K562 (cell line): ENCODE measurements at regions not wholly inside any gene's neighbourhood (a gene's known extent, or its start where the extent isn't known, plus 50 kb on each side); places are given as distances from the start of the nearest gene placed in this dataset.

ENCODE experiments used
- ATAC-seq: fragments of 200-7000 bp; cut with Tn5 transposase; 3 replicates; pipeline ENCODE4 v1.9.1; 2020; ENCODE audit warnings: moderate library complexity
- BruUV-seq: library from RNA; stranded (reverse); fragments of 400-500 nt; replicated peaks from 2 replicates; lab custom pipeline; 2021; lab: Mats Ljungman, UMichigan
- CTCF ChIA-PET: fragments of 300-600 bp; formaldehyde crosslinking; extraction: SDS; loops from one replicate; lab custom pipeline; 2021; ENCODE audit warnings: low intra/inter-chr PET ratio; lab: Yijun Ruan, JAX
- POLR2A ChIA-PET: fragments of 300-600, 350-650 bp; sonication (Branson Sonifier 250); formaldehyde crosslinking; extraction: SDS; loops from one replicate; lab custom pipeline; 2021; ENCODE audit warnings: antibody characterized with exemption, inconsistent platforms; lab: Yijun Ruan, JAX
- DNase-seq, 4 experiments: peaks; one replicate each; pipeline versions ENCODE4 v3.0.0 to v3.0.0-alpha.2; 2011 to 2018; ENCODE audit warnings: low spot score in 3 of 4, mixed read lengths in 3 of 4; ENCODE audit errors: extremely low read depth in 1 of 4
- FAIRE-seq: peaks from 2 replicates; lab custom pipeline; 2011; peaks lifted over from hg19 to GRCh38; lab: Jason Lieb, UNC
- H2AFZ ChIP-seq: 2 replicates; pipeline ENCODE4 v1.6.0; 2011; ENCODE audit warnings: low read depth, low read length, control low read depth, inconsistent platforms
- H3K27ac ChIP-seq: fragments of 200-600 bp; 3 replicates; pipeline ENCODE4 v1.8.0; 2011; ENCODE audit warnings: low read depth, mild to moderate bottlenecking, control low read depth, inconsistent platforms, low read length, moderate library complexity, mixed read lengths; ENCODE audit errors: extremely low read depth
- H3K27me3 ChIP-seq, 2 experiments: fragments of 300-600 bp in 1 of 2; 2 replicates in 1 of 2; 3 replicates in 1 of 2; pipeline versions ENCODE4 v1.6.0 to v1.8.0; 2011; ENCODE audit warnings: inconsistent platforms in 2 of 2, low read length in 2 of 2, mild to moderate bottlenecking in 1 of 2, mixed read lengths in 1 of 2, moderate library complexity in 1 of 2; ENCODE audit not compliant: control insufficient read depth in 2 of 2, insufficient read depth in 2 of 2
- H3K36me3 ChIP-seq: fragments of 300-600 bp; 3 replicates; pipeline ENCODE4 v1.8.0; 2011; ENCODE audit warnings: mild to moderate bottlenecking, low read length, inconsistent platforms; ENCODE audit not compliant: control insufficient read depth, insufficient read depth
- H3K4me1 ChIP-seq, 2 experiments: fragments of 200-600 bp in 1 of 2; replicated peaks in 1 of 2; 2 replicates in 1 of 2; 3 replicates in 1 of 2; pipeline versions ENCODE4 v1.5.1 to v1.8.0; 2011; ENCODE audit warnings: inconsistent platforms in 2 of 2, low read length in 2 of 2, mild to moderate bottlenecking in 1 of 2, mixed read lengths in 1 of 2, moderate library complexity in 1 of 2; ENCODE audit not compliant: control insufficient read depth in 2 of 2, insufficient read depth in 2 of 2
- H3K4me2 ChIP-seq: 2 replicates; pipeline ENCODE4 v1.6.1; 2011; ENCODE audit warnings: low read length, control low read depth, inconsistent platforms, mixed read lengths; ENCODE audit not compliant: insufficient read depth
- H3K4me3 ChIP-seq: fragments of 200-600 bp; sonication (generic), shearing (Covaris generic); 2 replicates; pipeline ENCODE4 v1.5.1; 2016; ENCODE audit warnings: control low read depth, inconsistent platforms
- H3K79me2 ChIP-seq: fragments of 200-600 bp; 3 replicates; pipeline ENCODE4 v1.8.0; 2011; ENCODE audit warnings: low read length, inconsistent platforms; ENCODE audit not compliant: control insufficient read depth, insufficient read depth
- H3K9ac ChIP-seq, 2 experiments: 2 replicates each; pipeline versions ENCODE4 v1.6.0 to v1.6.1; 2011; ENCODE audit warnings: low read depth in 2 of 2, low read length in 2 of 2, control low read depth in 1 of 2, inconsistent platforms in 1 of 2, mild to moderate bottlenecking in 1 of 2, mixed read lengths in 1 of 2; ENCODE audit not compliant: insufficient read depth in 1 of 2
- H3K9me1 ChIP-seq: one replicate; pipeline ENCODE4 v1.6.0; 2011; ENCODE audit warnings: inconsistent platforms, mild to moderate bottlenecking, low read length, moderate library complexity; ENCODE audit not compliant: control insufficient read depth, insufficient read depth
- H3K9me3 ChIP-seq: replicated peaks from 2 replicates; pipeline ENCODE4 v1.5.1; 2011; ENCODE audit warnings: low read depth, low read length, inconsistent platforms; ENCODE audit not compliant: control insufficient read depth, insufficient read depth
- H4K20me1 ChIP-seq: replicated peaks from 2 replicates; pipeline ENCODE4 v1.6.1; 2011; ENCODE audit warnings: low read length, inconsistent platforms, mixed read lengths; ENCODE audit not compliant: control insufficient read depth, insufficient read depth
- EP300 ChIP-seq: IDR thresholded peaks from 2 replicates; pipeline ENCODE4 v1.6.1; 2012; ENCODE audit warnings: low read length, improper control_type of control experiment
- ERF ChIP-seq: fragments of 450-650 bp; formaldehyde crosslinking; IDR thresholded peaks from 2 replicates; pipeline ENCODE4 v1.4.0; 2020; ENCODE audit warnings: mild to moderate bottlenecking, mixed read lengths
- MCM3 ChIP-seq: fragments of 450-650 bp; IDR thresholded peaks from 2 replicates; pipeline ENCODE4 v1.6.1; 2016
- MECOM ChIP-seq: fragments of 250-450 bp; sonication (Bioruptor Pico); IDR thresholded peaks from 2 replicates; pipeline ENCODE4 v1.8.0; 2022; ENCODE audit warnings: inconsistent platforms
- MTF1 ChIP-seq: fragments of 250-450 bp; sonication (Bioruptor Pico); IDR thresholded peaks from 2 replicates; pipeline ENCODE4 v1.9.0; 2021; ENCODE audit warnings: moderate library complexity, mild to moderate bottlenecking, inconsistent platforms, borderline replicate concordance
- NFRKB ChIP-seq: fragments of 450-650 bp; IDR thresholded peaks from 2 replicates; pipeline ENCODE4 v1.6.1; 2016; ENCODE audit warnings: low read depth
- PHTF2 ChIP-seq: fragments of 250-450 bp; sonication (Bioruptor Pico); IDR thresholded peaks from 2 replicates; pipeline ENCODE4 v1.5.0; 2021; ENCODE audit warnings: mild to moderate bottlenecking
- SIN3B ChIP-seq: fragments of 450-650 bp; IDR thresholded peaks from 2 replicates; pipeline ENCODE4 v1.6.1; 2017; ENCODE audit warnings: low read depth, mild to moderate bottlenecking, moderate library complexity
- SRSF3 ChIP-seq: fragments of 200-400 bp; formaldehyde crosslinking; IDR thresholded peaks from 2 replicates; pipeline ENCODE4 v1.6.1; 2016; ENCODE audit warnings: mild to moderate bottlenecking, low read length, moderate library complexity; ENCODE audit not compliant: insufficient read depth
- SRSF7 ChIP-seq: fragments of 200-400 bp; formaldehyde crosslinking; optimal IDR thresholded peaks from 2 replicates; pipeline ENCODE3; 2017; ENCODE audit warnings: mild to moderate bottlenecking, low read depth, low read length
- ZNF780A ChIP-seq: fragments of 250-450 bp; sonication (Bioruptor Pico); IDR thresholded peaks from 2 replicates; pipeline ENCODE4 v1.5.0; 2021; ENCODE audit warnings: mild to moderate bottlenecking
- whole genome bisulfite sequencing: fragments of 100-300 bp; shearing (Covaris generic); methylation state at CpG from one replicate; pipeline ENCODE4 v1.1.6; 2016; ENCODE audit warnings: low coverage, mixed read lengths; ENCODE audit not compliant: insufficient coverage; ENCODE audit errors: missing lambda C conversion rate; 5-methylcytosine and 5-hydroxymethylcytosine counted together
- in situ Hi-C: fragments of 300-500 bp; cut with MboI; formaldehyde crosslinking; loops from 4 replicates; pipeline ENCODE4 v1.15.0; 2018; ENCODE audit warnings: inconsistent platforms, mixed read lengths
- intact Hi-C: fragments of 100-400 bp; cut with micrococcal nuclease; formaldehyde crosslinking; loops from 2 replicates; pipeline ENCODE4 v1.14.2; 2022
- TF ChIP-seq, protein P1 (sequence below): fragments of 450-650 bp; formaldehyde crosslinking; IDR thresholded peaks from 2 replicates; pipeline ENCODE4 v1.4.0; 2022; ENCODE audit warnings: missing genetic modification characterization

DNA sequence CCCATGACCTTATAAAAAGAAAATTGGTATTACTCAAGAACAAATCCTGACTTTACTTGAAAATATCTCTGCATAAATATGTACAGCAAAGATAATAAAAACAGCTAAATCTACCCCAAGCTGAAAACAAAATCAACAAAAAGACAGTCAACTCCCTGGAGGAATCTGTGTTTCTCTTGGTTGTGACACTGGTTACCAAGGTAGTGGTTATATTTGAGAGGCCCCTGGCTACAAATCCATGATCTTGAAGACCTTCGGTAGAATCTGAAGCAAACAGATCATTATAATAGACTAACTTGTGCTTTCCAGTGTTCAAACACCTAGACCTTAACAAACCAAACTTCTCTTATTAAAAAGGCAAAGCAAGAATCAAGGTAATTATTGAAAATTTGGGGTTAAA, 123.9 kb upstream of the SGCE start:
- ATAC-seq (no peak), FAIRE-seq (no peak), DNase-seq (no peak)
- ChIA-PET POLR2A (no interaction called here), CTCF (no interaction called here)
- H2AFZ ChIP-seq = no peak overlapping the region
- 0% methylated on average over 1 of the region's 1 CpG for WGBS
- H4K20me1 ChIP-seq = no peaks in the 10 kb centered on the region
- H3K36me3 ChIP-seq = no peaks in the 10 kb centered on the region
- H3K9me1 ChIP-seq = no peaks in the 10 kb centered on the region
- no peak overlapping the region for H3K27ac ChIP-seq
- no peaks in the 10 kb centered on the region for H3K9me3 ChIP-seq
- no TSS peak for BruUV-seq
- H3K4me3 ChIP-seq = no peak overlapping the region
- intact Hi-C loops = no loop called here
- H3K9ac ChIP-seq = no peak overlapping the region
- H3K27me3 ChIP-seq = no peaks in the 10 kb centered on the region
- H3K79me2 ChIP-seq = no peaks in the 10 kb centered on the region
- no peak for TF ChIP-seq EP300
- TF ChIP-seq MCM3 = no peak
- no peak for TF ChIP-seq MTF1 (CRISPR knock-in tag)
- TF ChIP-seq NFRKB = no peak
- TF ChIP-seq ZNF780A (CRISPR knock-in tag) = no peak
- TF ChIP-seq SIN3B = no peak
- no peak for TF ChIP-seq MECOM
- TF ChIP-seq ERF (CRISPR knock-in tag) = no peak
- TF ChIP-seq SRSF3 = no peak
- TF ChIP-seq PHTF2 (CRISPR knock-in tag) = no peak
- TF ChIP-seq SRSF7 = no peak
- TF ChIP-seq, protein P1, sequence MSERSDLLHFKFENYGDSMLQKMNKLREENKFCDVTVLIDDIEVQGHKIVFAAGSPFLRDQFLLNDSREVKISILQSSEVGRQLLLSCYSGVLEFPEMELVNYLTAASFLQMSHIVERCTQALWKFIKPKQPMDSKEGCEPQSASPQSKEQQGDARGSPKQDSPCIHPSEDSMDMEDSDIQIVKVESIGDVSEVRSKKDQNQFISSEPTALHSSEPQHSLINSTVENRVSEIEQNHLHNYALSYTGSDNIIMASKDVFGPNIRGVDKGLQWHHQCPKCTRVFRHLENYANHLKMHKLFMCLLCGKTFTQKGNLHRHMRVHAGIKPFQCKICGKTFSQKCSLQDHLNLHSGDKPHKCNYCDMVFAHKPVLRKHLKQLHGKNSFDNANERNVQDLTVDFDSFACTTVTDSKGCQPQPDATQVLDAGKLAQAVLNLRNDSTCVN (CRISPR knock-in tag) = no peak
- TF ChIP-seq, all 486 proteins: peak for 0
- Histone ChIP-seq H3K4me2 (no peak overlapping the region), H3K4me1 (no peaks in the 10 kb centered on the region)
- in situ Hi-C loops = no loop called here
